ENCODE measurements at regions not wholly inside any gene's neighbourhood (a gene's known extent, or its start where the extent isn't known, plus 50 kb on each side); places are given as distances from the start of the nearest gene placed in this dataset.
"Not testable (repeated sequence)": the region's sequence is repeated elsewhere in the genome, so short reads cannot be mapped to it uniquely, and the experiment has no call there.

DNA sequence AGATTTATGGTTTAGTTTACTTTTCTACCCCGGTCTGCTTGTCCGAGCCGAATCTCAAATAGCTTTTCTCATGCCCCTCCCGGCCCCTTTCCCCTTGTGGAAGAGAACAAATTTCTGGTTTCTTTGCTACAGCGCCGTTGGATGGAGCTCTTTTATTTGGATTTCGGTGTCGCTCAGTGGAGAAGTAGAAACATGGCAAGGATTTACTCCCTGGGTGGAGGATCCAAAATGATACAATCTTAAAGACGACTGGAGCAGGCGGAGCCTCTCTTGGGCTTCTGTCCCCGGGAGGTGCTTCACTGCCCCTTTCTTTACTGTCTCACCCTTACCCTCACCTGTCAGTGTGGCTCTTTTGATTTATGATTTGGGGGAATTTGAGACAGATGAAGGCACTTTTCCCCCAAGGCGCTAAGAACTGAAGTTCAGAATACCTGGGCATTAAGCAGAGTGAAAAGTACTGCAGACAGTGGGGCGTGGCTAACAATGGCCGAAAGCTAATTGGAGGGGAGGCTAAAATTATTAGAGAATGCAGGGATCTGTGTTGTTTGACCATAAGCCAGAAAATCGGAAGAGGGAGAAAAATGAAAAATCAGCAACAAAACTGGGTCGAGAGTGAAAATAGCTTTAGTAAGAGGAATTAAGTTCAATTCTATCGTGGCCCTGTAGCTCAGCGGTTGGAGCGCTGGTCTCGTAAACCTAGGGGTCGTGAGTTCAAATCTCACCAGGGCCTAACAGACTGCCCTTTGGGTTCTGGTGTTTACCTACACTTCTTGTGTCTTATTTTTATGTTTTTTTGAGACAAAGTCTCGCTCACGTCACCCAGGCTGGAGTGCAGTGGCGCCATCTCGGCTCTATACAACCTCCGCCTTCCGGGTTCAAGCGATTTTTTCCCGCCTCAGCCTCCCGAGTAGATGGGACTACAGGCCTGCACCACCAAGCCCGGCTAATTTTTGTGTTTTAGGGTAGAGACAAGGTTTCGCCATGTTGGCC, 145.1 kb upstream of the ZNF184 start:
- whole genome bisulfite sequencing, 3 donors: 26 to 37% (median 28%) methylated on average over 32 of the region's 32 CpGs
- H3K27ac ChIP-seq (ENCODE audit: low read depth, low read length): no peak overlapping the region

- H3K27ac ChIP-seq (ENCODE audit: low read depth, low read length): no peak overlapping the region
- WGBS, 3 donors: 3 to 4% (median 4%) methylated on average over 18 of the region's 18 CpGs
Measured at GRCh38 chr6:27617046-27617687, 144.3 kb upstream of the ZNF184 start.

- no peak overlapping the region for H3K27ac ChIP-seq (ENCODE audit: low read depth, low read length)
- 34 to 54% (median 50%) methylated on average over 6 of the region's 6 CpGs for WGBS, 3 donors
Measured at GRCh38 chr6:27616328-27617045, 143.6 kb upstream of the ZNF184 start.

DNA sequence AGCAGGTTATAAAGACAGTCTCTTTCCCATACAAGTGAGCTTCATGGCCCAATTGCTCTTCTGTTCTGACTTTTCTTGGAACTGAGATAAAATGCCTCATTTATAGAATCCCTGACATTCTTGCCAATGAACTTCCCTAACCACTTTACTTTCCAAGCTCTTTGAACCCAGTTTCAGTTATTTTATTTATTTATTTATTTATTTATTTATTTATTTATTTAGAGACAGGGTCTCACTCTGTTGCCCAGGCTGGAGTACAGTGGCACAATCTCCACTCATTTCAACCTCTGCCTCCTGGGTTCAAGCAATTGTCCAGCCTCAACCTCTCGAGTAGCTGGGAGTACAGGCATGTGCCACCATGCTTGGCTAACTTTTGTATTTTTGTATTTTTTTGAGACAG, 138.5 kb upstream of the ZNF184 start:
- H3K27ac ChIP-seq (ENCODE audit: low read depth, low read length): no peak overlapping the region
- 62 to 80% (median 74%) methylated on average over 1 of the region's 1 CpG for WGBS, 3 donors

- H3K27ac ChIP-seq (ENCODE audit: low read depth, low read length): no peak overlapping the region
- WGBS, 3 donors: 40 to 51% (median 51%) methylated on average over 8 of the region's 8 CpGs
Measured at GRCh38 chr6:27608916-27609883, 136.3 kb upstream of the ZNF184 start.

GRCh38 chr6:27605401-27606342, 132.8 kb upstream of the ZNF184 start:
- 8 to 16% (median 8%) methylated on average over 31 of the region's 31 CpGs for WGBS, 3 donors
- no peak overlapping the region for H3K27ac ChIP-seq (ENCODE audit: low read depth, low read length)

- no peak overlapping the region for H3K27ac ChIP-seq (ENCODE audit: low read depth, low read length)
- WGBS, 3 donors: 3 to 6% (median 5%) methylated on average over 13 of the region's 13 CpGs
Measured at GRCh38 chr6:27604986-27605385, 132.1 kb upstream of the ZNF184 start.

DNA sequence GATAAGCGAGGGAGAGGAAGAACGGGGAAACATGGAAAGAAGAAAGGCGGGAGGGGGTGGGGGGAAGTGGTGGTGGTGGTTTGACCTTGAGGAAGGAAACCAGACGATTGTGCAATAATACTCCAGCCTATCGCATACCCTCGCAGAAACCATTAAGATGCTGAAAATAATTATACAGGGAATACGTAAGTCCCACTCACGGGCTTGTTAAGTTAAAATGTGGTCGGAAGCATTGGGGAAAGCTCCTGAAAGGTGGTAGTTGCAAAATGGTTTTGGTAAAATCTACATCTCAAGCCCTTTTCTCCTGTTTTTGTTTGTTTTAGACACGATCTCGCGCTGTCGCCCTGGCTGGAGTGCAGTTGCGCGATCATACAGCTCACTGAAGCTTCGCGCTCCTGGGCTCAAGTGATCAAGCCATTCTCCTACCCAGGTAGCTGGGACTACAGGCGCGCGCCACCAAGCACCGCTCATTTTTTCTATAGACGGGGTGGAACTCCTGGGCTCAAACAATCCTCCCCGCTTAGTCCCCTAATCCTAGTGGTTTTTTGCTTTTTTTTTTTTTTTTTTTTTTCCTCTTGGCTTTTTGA, 128.9 kb upstream of the ZNF184 start:
- WGBS, 3 donors: 13 to 32% (median 16%) methylated on average over 23 of the region's 23 CpGs
- H3K27ac ChIP-seq (ENCODE audit: low read depth, low read length): no peak overlapping the region

DNA sequence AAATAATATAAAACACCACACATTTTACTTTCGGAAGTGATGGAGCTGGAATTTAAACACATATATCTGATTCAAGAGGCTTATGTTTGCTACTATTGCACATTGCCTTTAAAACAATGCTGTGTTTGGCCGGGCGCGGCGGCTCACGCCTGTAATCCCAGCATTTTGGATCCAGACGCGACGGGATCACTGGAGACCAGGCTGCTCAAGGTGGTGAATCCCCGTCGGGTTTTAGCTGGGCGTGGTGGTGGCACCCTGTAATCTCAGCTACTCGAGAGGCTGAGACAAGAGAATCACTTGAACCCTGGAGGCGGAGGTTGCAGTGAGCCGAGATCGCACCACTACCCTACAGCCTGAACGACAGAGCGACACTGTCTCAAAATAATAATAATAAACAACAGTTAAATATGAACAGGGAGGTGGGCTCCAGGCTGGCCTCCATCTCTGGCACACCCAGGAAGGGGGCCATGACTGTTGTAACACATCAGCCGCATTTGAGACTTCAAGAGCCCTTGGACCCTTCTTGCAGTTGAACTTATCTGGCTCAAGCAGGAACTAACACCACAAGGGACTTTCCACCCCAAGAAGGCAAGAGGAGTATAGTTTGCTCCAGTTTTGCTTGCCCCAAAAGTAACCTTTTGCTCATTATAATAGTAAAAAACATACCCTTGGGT, 127.1 kb upstream of the ZNF184 start:
- no peak overlapping the region for H3K27ac ChIP-seq (ENCODE audit: low read depth, low read length)
- WGBS, 3 donors: 86 to 92% (median 90%) methylated on average over 19 of the region's 19 CpGs

- WGBS, 3 donors: 63 to 68% (median 65%) methylated on average over 13 of the region's 13 CpGs
- H3K27ac ChIP-seq (ENCODE audit: low read depth, low read length): not testable (repeated sequence)
Measured at GRCh38 chr6:27597031-27597567, 124.2 kb upstream of the ZNF184 start.

GRCh38 chr6:27593861-27594260, 121.0 kb upstream of the ZNF184 start:
- H3K27ac ChIP-seq (ENCODE audit: low read depth, low read length): no peak overlapping the region
- WGBS, 3 donors: 12 to 19% (median 17%) methylated on average over 5 of the region's 5 CpGs

DNA sequence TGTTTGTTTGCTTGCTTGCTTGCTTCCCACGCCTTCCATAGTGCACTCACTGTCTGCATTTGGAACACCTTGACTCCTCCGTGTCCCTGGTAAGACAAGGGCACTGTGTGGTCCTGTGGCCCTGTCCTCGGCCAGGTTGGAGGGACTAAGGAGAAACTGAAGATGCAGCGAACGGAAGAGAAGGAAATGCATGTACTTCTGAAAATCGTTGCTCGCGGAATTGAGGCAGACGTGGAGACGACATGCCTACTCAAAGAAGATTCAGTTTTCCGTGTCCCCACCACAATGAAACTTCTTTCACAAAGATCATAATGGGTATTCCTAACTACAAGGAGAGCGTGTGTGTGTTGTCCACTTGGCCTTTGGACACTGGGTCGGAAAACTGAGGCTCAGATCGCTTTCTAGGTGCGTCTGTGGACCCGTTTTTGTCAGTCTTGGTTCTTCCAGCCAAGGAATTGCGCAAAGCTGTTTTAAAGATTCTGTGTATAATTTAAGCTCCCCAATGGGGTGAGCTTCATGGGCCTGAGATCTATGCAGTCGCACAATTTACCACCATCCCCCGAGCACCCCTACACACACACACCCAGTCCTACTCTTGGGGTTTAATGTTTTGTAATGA, 120.4 kb upstream of the ZNF184 start:
- no peak overlapping the region for H3K27ac ChIP-seq (ENCODE audit: low read depth, low read length)
- WGBS, 3 donors: 9 to 15% (median 10%) methylated on average over 19 of the region's 19 CpGs

DNA sequence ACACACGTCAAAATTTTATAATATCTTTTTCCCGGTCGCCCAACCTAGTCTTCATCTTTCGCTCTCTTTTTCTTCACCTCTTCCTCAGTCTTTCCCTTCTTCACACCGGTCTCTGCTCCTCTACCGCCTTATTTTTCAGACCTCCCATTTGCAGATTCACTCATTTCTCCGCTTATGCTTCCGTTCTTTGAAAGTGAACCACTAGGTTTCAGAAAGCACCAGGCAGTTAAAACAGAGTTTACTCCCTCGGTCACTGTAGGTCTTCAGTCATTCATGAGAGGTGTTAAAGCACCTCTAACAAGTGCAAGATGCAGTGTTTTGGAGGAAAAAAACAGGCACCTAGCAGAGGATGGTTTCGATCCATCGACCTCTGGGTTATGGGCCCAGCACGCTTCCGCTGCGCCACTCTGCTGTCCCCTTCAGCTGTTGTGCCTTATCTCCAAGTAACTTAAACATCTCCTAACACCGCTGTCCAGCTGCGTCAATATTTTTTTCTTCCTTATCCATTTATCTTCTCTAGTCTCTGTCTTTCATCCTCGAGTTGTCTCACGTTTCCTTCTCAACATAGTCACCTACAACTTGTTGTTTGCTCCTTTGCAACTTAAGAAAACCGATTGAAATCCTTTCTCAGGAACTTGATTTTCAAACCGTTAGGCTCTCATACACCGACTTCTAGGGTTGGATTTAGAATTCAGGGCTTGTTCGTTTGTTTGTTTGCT, 119.7 kb upstream of the ZNF184 start:
- WGBS, 3 donors: 2 to 4% (median 2%) methylated on average over 22 of the region's 22 CpGs

DNA sequence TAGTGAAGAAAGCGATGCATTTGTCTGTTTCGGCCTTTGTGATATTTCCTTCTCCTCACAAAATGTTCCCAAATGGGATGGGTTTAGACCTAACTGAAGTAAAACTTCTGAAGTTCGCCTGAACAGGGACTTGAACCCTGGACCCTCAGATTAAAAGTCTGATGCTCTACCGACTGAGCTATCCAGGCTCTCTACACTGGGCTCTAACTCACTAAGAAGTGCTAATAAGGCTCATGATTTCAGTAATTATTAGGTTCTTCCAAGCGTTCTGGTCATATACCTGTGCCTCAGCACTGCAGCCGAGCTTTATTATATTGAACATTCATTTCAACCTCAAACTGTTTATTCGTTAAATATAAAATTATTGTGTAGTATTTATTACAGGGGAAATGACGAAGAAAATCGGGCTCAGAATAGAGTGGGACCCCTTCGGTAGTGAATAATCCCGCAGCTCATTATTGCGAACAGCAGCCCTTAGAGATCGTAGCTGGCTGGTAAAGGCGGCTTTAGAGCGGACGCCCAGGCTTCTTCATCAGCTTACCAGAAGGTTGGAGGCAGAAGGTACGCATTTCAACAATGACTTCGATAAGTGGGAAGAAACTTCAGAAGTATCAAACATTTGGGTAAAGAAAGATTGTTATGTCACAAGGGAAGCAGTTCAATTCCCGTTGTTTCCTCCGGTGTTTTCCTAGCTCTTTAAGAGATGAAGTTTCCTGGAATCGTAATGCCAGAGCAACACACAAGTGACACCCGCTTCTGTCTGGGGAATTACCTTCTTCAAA, 119.0 kb upstream of the ZNF184 start:
- WGBS, 3 donors: 6 to 10% (median 7%) methylated on average over 22 of the region's 22 CpGs
- no peak overlapping the region for H3K27ac ChIP-seq (ENCODE audit: low read depth, low read length)

More for the DNA sequence above, 119.7 kb upstream of the ZNF184 start:
- no peak overlapping the region for H3K27ac ChIP-seq (ENCODE audit: low read depth, low read length)
